ENCODE measurements at regions not wholly inside any gene's neighbourhood (a gene's known extent, or its start where the extent isn't known, plus 50 kb on each side); places are given as distances from the start of the nearest gene placed in this dataset.

GRCh38 chr16:16925432-16925831 lies 545.3 kb downstream of the XYLT1 start:
- Histone ChIP-seq H3K4me2 (ENCODE audit: unreplicated experiment) (no peak overlapping the region), H3K79me2 (ENCODE audit: insufficient read depth) (no peaks in the 10 kb centered on the region), H2AFZ (no peak overlapping the region), H3K4me1 (ENCODE audit: insufficient read depth) (no peaks in the 10 kb centered on the region), H3F3A (ENCODE audit: insufficient read depth) (no peaks in the 10 kb centered on the region), H3K9me2 (ENCODE audit: insufficient read depth) (no peaks in the 10 kb centered on the region), H3K9ac (no peak overlapping the region), H3K4me3 (no peak overlapping the region), H3K9me3 (ENCODE audit: low read depth) (no peaks in the 10 kb centered on the region), H3K27me3 (replicated peaks; ENCODE audit: insufficient read depth) (no peaks in the 10 kb centered on the region; the same call in 1 of the 2 replicates), H3K27ac (no peak overlapping the region), H4K20me1 (ENCODE audit: insufficient read depth) (no peaks in the 10 kb centered on the region), H3K36me3 (ENCODE audit: low read depth) (no peaks in the 10 kb centered on the region)
- no peak for DNase-seq
- WGBS, 2 experiments (ENCODE audit: low coverage in 1 of 2, low lambda C conversion rate in 2 of 2, missing lambda C conversion rate in 2 of 2) = 52 to 62% methylated on average over 2 of the region's 2 CpGs
- TF ChIP-seq EZH2phosphoT487 (IDR thresholded peaks at IDR 0.05; ENCODE audit: insufficient read depth, low read depth) (no peak), EZH2 (IDR thresholded peaks at IDR 0.05; ENCODE audit: insufficient read depth, poor library complexity, severe bottlenecking) (no peak)
- in situ Hi-C loops (cut with MboI) = loop anchor here (10.0 kb wide), 1 partner anchor 59 kb away; no protein-coding TSS in a partner anchor

- no peak for DNase-seq
- H3K4me1 ChIP-seq (ENCODE audit: insufficient read depth) = no peaks in the 10 kb centered on the region
- no peaks in the 10 kb centered on the region for H3F3A ChIP-seq (ENCODE audit: insufficient read depth)
- no peaks in the 10 kb centered on the region for H3K9me3 ChIP-seq (ENCODE audit: low read depth)
- no peak overlapping the region for H3K4me3 ChIP-seq
- H3K4me2 ChIP-seq (ENCODE audit: unreplicated experiment) = no peak overlapping the region
- in situ Hi-C loops (cut with MboI) = loop anchor here (10.0 kb wide), 1 partner anchor 56 kb away; no protein-coding TSS in a partner anchor
- H4K20me1 ChIP-seq (ENCODE audit: insufficient read depth) = no peaks in the 10 kb centered on the region
- H3K27ac ChIP-seq = no peak overlapping the region
- H3K9me2 ChIP-seq (ENCODE audit: insufficient read depth) = no peaks in the 10 kb centered on the region
- no peaks in the 10 kb centered on the region for H3K36me3 ChIP-seq (ENCODE audit: low read depth)
- no peaks in the 10 kb centered on the region for H3K79me2 ChIP-seq (ENCODE audit: insufficient read depth)
- H3K27me3 ChIP-seq (replicated peaks; ENCODE audit: insufficient read depth) = no peaks in the 10 kb centered on the region; the same call in 1 of the 2 replicates
- no peak overlapping the region for H3K9ac ChIP-seq
- 5 to 6% methylated on average over 4 of the region's 4 CpGs for WGBS, 2 experiments (ENCODE audit: low coverage in 1 of 2, low lambda C conversion rate in 2 of 2, missing lambda C conversion rate in 2 of 2)
- TF ChIP-seq EZH2 (IDR thresholded peaks at IDR 0.05; ENCODE audit: insufficient read depth, poor library complexity, severe bottlenecking) = no peak
- no peak for TF ChIP-seq EZH2phosphoT487 (IDR thresholded peaks at IDR 0.05; ENCODE audit: insufficient read depth, low read depth)
- no peak overlapping the region for H2AFZ ChIP-seq
Observed at GRCh38 chr16:16928532-16929109, 542.1 kb downstream of the XYLT1 start.

- TF ChIP-seq EZH2 (IDR thresholded peaks at IDR 0.05; ENCODE audit: insufficient read depth, poor library complexity, severe bottlenecking) = no peak
- TF ChIP-seq EZH2phosphoT487 (IDR thresholded peaks at IDR 0.05; ENCODE audit: insufficient read depth, low read depth) = no peak
Observed at GRCh38 chr16:16930309-16931000, 540.3 kb downstream of the XYLT1 start.

DNA sequence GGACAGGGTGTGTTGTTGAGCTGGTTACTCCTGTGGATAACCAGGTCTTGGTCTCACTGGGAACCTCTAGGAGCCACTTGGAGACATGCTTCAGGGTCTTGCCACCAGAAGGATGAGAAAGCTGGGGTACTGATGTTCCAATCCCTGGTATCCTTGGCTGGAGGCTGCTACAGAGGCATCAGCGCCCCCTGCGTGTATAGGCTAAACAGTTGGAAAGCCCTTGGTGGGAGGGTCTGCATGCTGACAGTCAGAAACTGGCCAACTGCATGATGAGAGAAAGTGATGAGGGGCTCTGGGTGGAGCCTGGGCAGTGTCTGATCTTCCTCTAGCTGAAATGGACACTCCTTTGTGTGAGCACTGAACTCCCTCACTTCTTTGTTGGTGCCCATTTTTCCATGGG lies 536.9 kb downstream of the XYLT1 start:
- H3K27me3 ChIP-seq (replicated peaks; ENCODE audit: insufficient read depth) = 0 out of 2 replicates have a peak, but pooled peaks cover 1% of the 10 kb centered on the region
- H3F3A ChIP-seq (ENCODE audit: insufficient read depth) = no peaks in the 10 kb centered on the region
- no peaks in the 10 kb centered on the region for H3K79me2 ChIP-seq (ENCODE audit: insufficient read depth)
- H3K9me2 ChIP-seq (ENCODE audit: insufficient read depth) = no peaks in the 10 kb centered on the region
- WGBS, 2 experiments (ENCODE audit: low coverage in 1 of 2, low lambda C conversion rate in 2 of 2, missing lambda C conversion rate in 2 of 2) = 42 to 44% methylated on average over 2 of the region's 2 CpGs
- no peaks in the 10 kb centered on the region for H3K4me1 ChIP-seq (ENCODE audit: insufficient read depth)
- H3K9me3 ChIP-seq (ENCODE audit: low read depth) = no peaks in the 10 kb centered on the region
- in situ Hi-C loops (cut with MboI) = no loop called here
- H3K4me3 ChIP-seq = no peak overlapping the region
- H2AFZ ChIP-seq = no peak overlapping the region
- no peak for DNase-seq
- H3K4me2 ChIP-seq (ENCODE audit: unreplicated experiment) = no peak overlapping the region
- TF ChIP-seq EZH2 (IDR thresholded peaks at IDR 0.05; ENCODE audit: insufficient read depth, poor library complexity, severe bottlenecking) (no peak), EZH2phosphoT487 (IDR thresholded peaks at IDR 0.05; ENCODE audit: insufficient read depth, low read depth) (no peak)
- no peak overlapping the region for H3K9ac ChIP-seq
- H4K20me1 ChIP-seq (ENCODE audit: insufficient read depth) = no peaks in the 10 kb centered on the region
- H3K27ac ChIP-seq = no peak overlapping the region
- no peaks in the 10 kb centered on the region for H3K36me3 ChIP-seq (ENCODE audit: low read depth)

More at GRCh38 chr16:16930309-16931000, 540.3 kb downstream of the XYLT1 start:
- no peaks in the 10 kb centered on the region for H3K4me1 ChIP-seq (ENCODE audit: insufficient read depth)
- in situ Hi-C loops (cut with MboI) = no loop called here
- H3K4me2 ChIP-seq (ENCODE audit: unreplicated experiment) = no peak overlapping the region
- WGBS, 2 experiments (ENCODE audit: low coverage in 1 of 2, low lambda C conversion rate in 2 of 2, missing lambda C conversion rate in 2 of 2) = 34 to 38% methylated on average over 7 of the region's 7 CpGs
- H2AFZ ChIP-seq = no peak overlapping the region
- no peaks in the 10 kb centered on the region for H4K20me1 ChIP-seq (ENCODE audit: insufficient read depth)
- H3K36me3 ChIP-seq (ENCODE audit: low read depth) = no peaks in the 10 kb centered on the region
- H3K27ac ChIP-seq = no peak overlapping the region
- H3K9ac ChIP-seq = no peak overlapping the region
- no peaks in the 10 kb centered on the region for H3K9me3 ChIP-seq (ENCODE audit: low read depth)
- H3F3A ChIP-seq (ENCODE audit: insufficient read depth) = no peaks in the 10 kb centered on the region
- H3K9me2 ChIP-seq (ENCODE audit: insufficient read depth) = no peaks in the 10 kb centered on the region
- no peaks in the 10 kb centered on the region for H3K27me3 ChIP-seq (replicated peaks; ENCODE audit: insufficient read depth)
- H3K79me2 ChIP-seq (ENCODE audit: insufficient read depth) = no peaks in the 10 kb centered on the region
- no peak for DNase-seq
- H3K4me3 ChIP-seq = no peak overlapping the region
